GM23338 (cell line): ENCODE measurements at regions not wholly inside any gene's neighbourhood (a gene's known extent, or its start where the extent isn't known, plus 50 kb on each side); places are given as distances from the start of the nearest gene placed in this dataset.

Source experiments
- CREB1 ChIP-seq: fragments of 250-450 bp; sonication (Bioruptor Pico); IDR thresholded peaks from 2 replicates; pipeline ENCODE4 v1.5.0; 2020; ENCODE audit warnings: low read depth, mild to moderate bottlenecking, moderate library complexity
- EZH2 ChIP-seq: fragments of 200-600 bp; sonication (generic); IDR thresholded peaks from one replicate; pipeline ENCODE4 v1.8.0; 2017; ENCODE audit warnings: antibody characterized with exemption, mild to moderate bottlenecking, low read depth; ENCODE audit not compliant: unreplicated experiment
- POLR2AphosphoS5 ChIP-seq: IDR thresholded peaks from 2 replicates; pipeline ENCODE4 v1.6.1; 2016; ENCODE audit warnings: antibody characterized with exemption, low read depth
- ZNF114 ChIP-seq: fragments of 250-450 bp; sonication (Bioruptor Pico); IDR thresholded peaks from 2 replicates; pipeline ENCODE4 v1.5.0; 2020; ENCODE audit warnings: mild to moderate bottlenecking, moderate library complexity
- TF ChIP-seq, protein P1 (sequence below), 2 experiments: fragments of 200-600 bp in 1 of 2; sonication (generic) in 1 of 2; conservative IDR thresholded peaks; 2 replicates each; pipeline versions ENCODE4 v1.5.1 to v1.6.1; 2016 to 2017; ENCODE audit warnings: antibody characterized with exemption in 2 of 2, low read depth in 2 of 2, mild to moderate bottlenecking in 2 of 2, moderate library complexity in 1 of 2
- TF ChIP-seq, protein P2 (sequence below): IDR thresholded peaks from 2 replicates; pipeline ENCODE4 v1.6.1; 2016; ENCODE audit warnings: antibody characterized with exemption
- TF ChIP-seq, protein P3 (sequence below): IDR thresholded peaks from one replicate; pipeline ENCODE4 v1.6.1; 2018; ENCODE audit warnings: antibody characterized with exemption; ENCODE audit not compliant: unreplicated experiment

DNA sequence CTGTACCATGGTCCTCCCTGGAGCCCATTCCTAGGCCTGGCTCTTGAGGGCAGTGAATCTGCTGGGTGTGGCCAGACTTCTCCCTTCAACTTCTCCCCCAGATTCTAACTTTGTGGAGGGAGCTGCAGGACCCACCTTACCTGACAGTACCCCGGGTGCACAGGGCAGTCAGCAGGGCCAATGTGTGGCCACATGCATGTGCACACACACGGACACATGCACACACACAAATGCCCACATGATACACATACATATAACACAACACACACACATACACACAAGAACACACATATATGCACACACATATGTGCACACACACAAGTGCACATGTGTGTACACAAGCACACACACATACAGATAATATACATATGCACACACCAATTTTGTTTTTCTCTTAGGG lies 300.0 kb upstream of the HS6ST1 start:
- TF ChIP-seq ZNF114 (no peak), EZH2 (no peak), POLR2AphosphoS5 (no peak), CREB1 (CRISPR knock-in tag) (no peak)
- TF ChIP-seq, protein P1, sequence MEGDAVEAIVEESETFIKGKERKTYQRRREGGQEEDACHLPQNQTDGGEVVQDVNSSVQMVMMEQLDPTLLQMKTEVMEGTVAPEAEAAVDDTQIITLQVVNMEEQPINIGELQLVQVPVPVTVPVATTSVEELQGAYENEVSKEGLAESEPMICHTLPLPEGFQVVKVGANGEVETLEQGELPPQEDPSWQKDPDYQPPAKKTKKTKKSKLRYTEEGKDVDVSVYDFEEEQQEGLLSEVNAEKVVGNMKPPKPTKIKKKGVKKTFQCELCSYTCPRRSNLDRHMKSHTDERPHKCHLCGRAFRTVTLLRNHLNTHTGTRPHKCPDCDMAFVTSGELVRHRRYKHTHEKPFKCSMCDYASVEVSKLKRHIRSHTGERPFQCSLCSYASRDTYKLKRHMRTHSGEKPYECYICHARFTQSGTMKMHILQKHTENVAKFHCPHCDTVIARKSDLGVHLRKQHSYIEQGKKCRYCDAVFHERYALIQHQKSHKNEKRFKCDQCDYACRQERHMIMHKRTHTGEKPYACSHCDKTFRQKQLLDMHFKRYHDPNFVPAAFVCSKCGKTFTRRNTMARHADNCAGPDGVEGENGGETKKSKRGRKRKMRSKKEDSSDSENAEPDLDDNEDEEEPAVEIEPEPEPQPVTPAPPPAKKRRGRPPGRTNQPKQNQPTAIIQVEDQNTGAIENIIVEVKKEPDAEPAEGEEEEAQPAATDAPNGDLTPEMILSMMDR (conservative IDR thresholded peaks at IDR 0.05; ENCODE audit: low read depth in 2 of 2) = no peak
- TF ChIP-seq, protein P2, sequence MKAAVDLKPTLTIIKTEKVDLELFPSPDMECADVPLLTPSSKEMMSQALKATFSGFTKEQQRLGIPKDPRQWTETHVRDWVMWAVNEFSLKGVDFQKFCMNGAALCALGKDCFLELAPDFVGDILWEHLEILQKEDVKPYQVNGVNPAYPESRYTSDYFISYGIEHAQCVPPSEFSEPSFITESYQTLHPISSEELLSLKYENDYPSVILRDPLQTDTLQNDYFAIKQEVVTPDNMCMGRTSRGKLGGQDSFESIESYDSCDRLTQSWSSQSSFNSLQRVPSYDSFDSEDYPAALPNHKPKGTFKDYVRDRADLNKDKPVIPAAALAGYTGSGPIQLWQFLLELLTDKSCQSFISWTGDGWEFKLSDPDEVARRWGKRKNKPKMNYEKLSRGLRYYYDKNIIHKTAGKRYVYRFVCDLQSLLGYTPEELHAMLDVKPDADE = no peak
- TF ChIP-seq, protein P3, sequence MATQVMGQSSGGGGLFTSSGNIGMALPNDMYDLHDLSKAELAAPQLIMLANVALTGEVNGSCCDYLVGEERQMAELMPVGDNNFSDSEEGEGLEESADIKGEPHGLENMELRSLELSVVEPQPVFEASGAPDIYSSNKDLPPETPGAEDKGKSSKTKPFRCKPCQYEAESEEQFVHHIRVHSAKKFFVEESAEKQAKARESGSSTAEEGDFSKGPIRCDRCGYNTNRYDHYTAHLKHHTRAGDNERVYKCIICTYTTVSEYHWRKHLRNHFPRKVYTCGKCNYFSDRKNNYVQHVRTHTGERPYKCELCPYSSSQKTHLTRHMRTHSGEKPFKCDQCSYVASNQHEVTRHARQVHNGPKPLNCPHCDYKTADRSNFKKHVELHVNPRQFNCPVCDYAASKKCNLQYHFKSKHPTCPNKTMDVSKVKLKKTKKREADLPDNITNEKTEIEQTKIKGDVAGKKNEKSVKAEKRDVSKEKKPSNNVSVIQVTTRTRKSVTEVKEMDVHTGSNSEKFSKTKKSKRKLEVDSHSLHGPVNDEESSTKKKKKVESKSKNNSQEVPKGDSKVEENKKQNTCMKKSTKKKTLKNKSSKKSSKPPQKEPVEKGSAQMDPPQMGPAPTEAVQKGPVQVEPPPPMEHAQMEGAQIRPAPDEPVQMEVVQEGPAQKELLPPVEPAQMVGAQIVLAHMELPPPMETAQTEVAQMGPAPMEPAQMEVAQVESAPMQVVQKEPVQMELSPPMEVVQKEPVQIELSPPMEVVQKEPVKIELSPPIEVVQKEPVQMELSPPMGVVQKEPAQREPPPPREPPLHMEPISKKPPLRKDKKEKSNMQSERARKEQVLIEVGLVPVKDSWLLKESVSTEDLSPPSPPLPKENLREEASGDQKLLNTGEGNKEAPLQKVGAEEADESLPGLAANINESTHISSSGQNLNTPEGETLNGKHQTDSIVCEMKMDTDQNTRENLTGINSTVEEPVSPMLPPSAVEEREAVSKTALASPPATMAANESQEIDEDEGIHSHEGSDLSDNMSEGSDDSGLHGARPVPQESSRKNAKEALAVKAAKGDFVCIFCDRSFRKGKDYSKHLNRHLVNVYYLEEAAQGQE = no peak
